Neuron (in vitro differentiated cells): ENCODE measurements at regions not wholly inside any gene's neighbourhood (a gene's known extent, or its start where the extent isn't known, plus 50 kb on each side); places are given as distances from the start of the nearest gene placed in this dataset.
"Not testable (repeated sequence)": the region's sequence is repeated elsewhere in the genome, so short reads cannot be mapped to it uniquely, and the experiment has no call there.

Source experiments
- H2AFZ ChIP-seq: one replicate; pipeline ENCODE4 v1.6.1; 2013; ENCODE audit warnings: low read depth, mild to moderate bottlenecking, inconsistent platforms, low read length, moderate library complexity
- H3K27me3 ChIP-seq: one replicate; pipeline ENCODE4 v1.6.1; 2013; ENCODE audit warnings: low read length; ENCODE audit not compliant: insufficient read depth
- H3K36me3 ChIP-seq: one replicate; pipeline ENCODE4 v1.6.1; 2013; ENCODE audit warnings: low read length; ENCODE audit not compliant: insufficient read depth
- H3K4me1 ChIP-seq: one replicate; pipeline ENCODE4 v1.6.1; 2013; ENCODE audit warnings: low read length; ENCODE audit not compliant: insufficient read depth
- H3K4me3 ChIP-seq: 2 replicates; pipeline ENCODE4 v1.5.1; 2013; ENCODE audit warnings: mild to moderate bottlenecking, low read length, moderate library complexity
- H3K9me3 ChIP-seq: one replicate; pipeline ENCODE4 v1.6.1; 2013; ENCODE audit warnings: low read length

- H2AFZ ChIP-seq: no peak overlapping the region
Observed at GRCh38 chr4:38461342-38461741, 202.7 kb upstream of the KLF3 start.

DNA sequence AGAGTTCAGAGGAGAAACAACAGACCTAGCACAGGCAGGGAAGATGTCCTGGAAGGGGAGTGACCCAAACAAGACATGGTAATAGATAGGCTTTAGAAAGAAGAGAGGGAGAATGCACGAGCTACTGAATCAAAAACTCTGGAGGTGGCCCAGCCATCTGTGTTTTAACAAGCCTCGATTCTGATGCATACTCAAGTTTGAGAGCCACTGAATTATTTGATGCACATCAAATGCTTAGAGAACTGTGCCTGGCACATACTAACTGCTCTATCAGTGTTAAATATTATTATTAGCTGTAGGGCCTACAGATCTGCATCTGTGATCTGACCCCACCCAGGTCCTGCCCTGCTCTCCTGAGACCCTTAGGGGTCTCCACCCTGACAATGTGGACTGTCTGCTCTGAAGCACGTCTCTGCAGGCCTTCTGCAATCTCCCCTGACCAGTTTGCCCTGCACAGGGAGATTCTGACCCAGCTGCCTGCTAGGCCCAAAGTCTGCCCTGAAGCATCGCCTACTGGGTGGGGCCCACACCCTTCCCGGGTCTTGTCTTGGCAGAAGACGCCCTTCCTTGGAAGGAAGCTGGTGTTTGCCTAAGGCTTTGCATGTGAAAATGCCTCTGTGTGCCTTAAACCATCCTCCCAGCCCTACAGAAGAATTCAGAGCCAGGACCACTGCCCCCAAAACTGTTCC lies 201.5 kb upstream of the KLF3 start:
- no peaks in the 10 kb centered on the region for H3K27me3 ChIP-seq
- no peaks in the 10 kb centered on the region for H3K36me3 ChIP-seq
- no peak overlapping the region for H3K4me3 ChIP-seq
- H3K9me3 ChIP-seq: no peaks in the 10 kb centered on the region
- H2AFZ ChIP-seq: no peak overlapping the region
- H3K4me1 ChIP-seq: no peaks in the 10 kb centered on the region

More at GRCh38 chr4:38461342-38461741, 202.7 kb upstream of the KLF3 start:
- Histone ChIP-seq H3K4me3 (no peak overlapping the region), H3K9me3 (no peaks in the 10 kb centered on the region), H3K4me1 (no peaks in the 10 kb centered on the region), H3K36me3 (no peaks in the 10 kb centered on the region), H3K27me3 (no peaks in the 10 kb centered on the region)

DNA sequence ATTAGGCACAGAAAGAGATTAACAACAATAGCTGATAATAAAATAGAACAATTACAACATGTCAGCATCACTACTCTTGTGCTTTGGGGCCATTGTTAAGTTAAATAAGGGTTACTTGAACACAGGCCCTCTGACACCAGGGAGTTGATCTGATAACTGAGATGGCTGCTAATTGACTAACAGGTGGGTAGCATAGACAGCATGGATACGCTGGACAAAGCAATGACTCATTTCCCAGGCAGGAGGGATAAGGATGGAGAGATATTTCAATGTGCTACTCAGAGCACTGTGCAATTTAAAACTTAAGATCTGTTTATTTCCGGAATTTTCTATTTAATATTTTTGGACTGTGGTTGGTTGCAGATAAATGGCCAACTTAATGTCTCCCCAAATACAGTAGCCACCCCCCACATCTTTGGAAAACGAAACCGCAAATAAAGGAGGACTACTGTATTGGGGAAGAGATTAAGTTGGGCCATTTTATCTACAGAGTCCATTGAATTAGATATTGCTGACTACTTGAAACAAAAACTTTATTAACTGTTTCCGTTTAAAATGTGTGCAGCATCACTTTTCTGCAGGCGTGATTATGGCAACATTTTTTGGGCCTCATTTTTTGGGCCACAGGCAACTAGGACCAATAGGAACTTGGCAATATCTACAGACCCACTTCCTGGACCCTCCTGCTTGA lies 200.6 kb upstream of the KLF3 start:
- H3K4me3 ChIP-seq: no peak overlapping the region
- no peaks in the 10 kb centered on the region for H3K4me1 ChIP-seq
- no peak overlapping the region for H2AFZ ChIP-seq
- no peaks in the 10 kb centered on the region for H3K27me3 ChIP-seq
- H3K9me3 ChIP-seq: no peaks in the 10 kb centered on the region
- H3K36me3 ChIP-seq: no peaks in the 10 kb centered on the region

- Histone ChIP-seq H3K36me3 (no peaks in the 10 kb centered on the region), H2AFZ (no peak overlapping the region), H3K9me3 (no peaks in the 10 kb centered on the region), H3K4me3 (no peak overlapping the region), H3K4me1 (no peaks in the 10 kb centered on the region), H3K27me3 (no peaks in the 10 kb centered on the region)
Observed at GRCh38 chr4:38464328-38464727, 199.7 kb upstream of the KLF3 start.

DNA sequence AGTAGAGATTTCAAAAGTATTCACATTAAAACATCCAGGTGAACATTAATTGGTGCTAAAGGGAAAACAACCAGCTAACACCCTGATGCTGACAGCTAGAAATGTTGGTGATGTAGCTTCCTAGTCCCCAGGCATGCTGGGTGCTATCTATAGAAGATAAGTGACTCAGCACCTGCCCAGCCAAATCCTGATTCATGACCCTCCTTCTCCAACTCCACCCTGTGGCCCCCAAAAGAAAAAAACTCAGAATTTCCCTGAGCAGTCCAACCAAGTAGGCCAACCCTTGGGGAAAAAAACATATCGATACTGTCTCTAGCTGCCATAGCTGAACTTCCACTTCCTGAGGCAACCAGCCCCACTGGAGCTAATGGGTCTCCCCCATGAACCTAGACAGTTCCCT lies 197.6 kb upstream of the KLF3 start:
- Histone ChIP-seq H3K36me3 (no peaks in the 10 kb centered on the region), H3K27me3 (no peaks in the 10 kb centered on the region), H2AFZ (no peak overlapping the region), H3K9me3 (no peaks in the 10 kb centered on the region), H3K4me3 (no peak overlapping the region), H3K4me1 (no peaks in the 10 kb centered on the region)

- Histone ChIP-seq H3K4me1 (no peaks in the 10 kb centered on the region), H3K4me3 (no peak overlapping the region), H3K9me3 (no peaks in the 10 kb centered on the region), H2AFZ (no peak overlapping the region), H3K36me3 (no peaks in the 10 kb centered on the region), H3K27me3 (no peaks in the 10 kb centered on the region)
Observed at GRCh38 chr4:38467296-38467695, 196.7 kb upstream of the KLF3 start.

GRCh38 chr4:38468339-38468866 lies 195.6 kb upstream of the KLF3 start:
- Histone ChIP-seq H3K36me3 (no peaks in the 10 kb centered on the region), H3K9me3 (no peaks in the 10 kb centered on the region), H3K4me3 (no peak overlapping the region), H3K4me1 (no peaks in the 10 kb centered on the region), H2AFZ (no peak overlapping the region), H3K27me3 (no peaks in the 10 kb centered on the region)

GRCh38 chr4:38469410-38469809 lies 194.6 kb upstream of the KLF3 start:
- Histone ChIP-seq H2AFZ (no peak overlapping the region), H3K9me3 (no peaks in the 10 kb centered on the region)

DNA sequence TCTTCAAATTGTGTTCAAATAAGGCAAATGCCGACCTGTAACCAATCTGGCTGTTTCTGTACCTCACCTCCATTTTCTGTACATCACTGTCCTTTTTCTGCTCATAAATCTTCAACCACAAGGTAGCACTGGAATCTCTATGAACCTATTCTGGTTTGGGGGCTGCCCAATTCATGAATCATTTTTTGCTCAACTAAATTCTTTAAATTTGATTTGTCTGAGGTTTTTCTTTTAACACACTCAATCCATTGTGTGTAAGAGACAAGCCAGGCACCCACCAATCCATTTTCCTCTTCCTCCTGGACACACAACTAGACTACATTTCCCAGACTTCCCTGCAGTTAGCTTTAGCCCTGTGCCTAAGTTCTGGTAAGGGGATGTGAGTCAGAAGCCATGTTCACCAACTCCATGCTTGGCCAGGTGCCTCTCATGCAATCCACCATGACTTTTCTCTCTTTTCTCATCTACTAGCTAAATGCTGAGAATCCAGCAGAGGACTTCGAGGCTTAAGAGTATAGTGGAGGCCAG lies 193.2 kb upstream of the KLF3 start:
- Histone ChIP-seq H2AFZ (no peak overlapping the region), H3K36me3 (no peaks in the 10 kb centered on the region), H3K4me3 (no peak overlapping the region), H3K27me3 (no peaks in the 10 kb centered on the region), H3K4me1 (no peaks in the 10 kb centered on the region), H3K9me3 (peaks cover 2% of the 10 kb centered on the region)

More at GRCh38 chr4:38469410-38469809, 194.6 kb upstream of the KLF3 start:
- Histone ChIP-seq H3K4me3 (no peak overlapping the region), H3K27me3 (no peaks in the 10 kb centered on the region), H3K4me1 (no peaks in the 10 kb centered on the region), H3K36me3 (no peaks in the 10 kb centered on the region)

DNA sequence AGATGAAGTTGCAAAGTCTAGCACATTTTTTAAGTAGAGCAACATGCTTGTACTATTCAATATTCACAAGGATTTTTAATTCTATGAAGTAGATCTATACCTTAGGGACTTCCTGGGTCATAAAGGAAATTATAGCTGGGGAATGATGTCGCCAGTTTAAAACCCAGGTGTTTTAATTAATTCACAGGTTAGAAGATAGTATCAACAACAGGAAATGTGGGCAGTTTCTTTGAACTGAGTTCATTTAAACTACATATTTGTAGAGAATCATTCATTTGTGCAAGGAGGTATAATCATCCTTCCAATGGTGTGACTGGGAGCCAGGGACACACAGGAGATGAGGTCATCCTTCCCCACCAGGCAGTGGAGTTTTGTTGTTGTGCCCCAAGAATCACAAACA lies 181.3 kb upstream of the KLF3 start:
- H3K27me3 ChIP-seq: no peaks in the 10 kb centered on the region
- H2AFZ ChIP-seq: no peak overlapping the region
- no peaks in the 10 kb centered on the region for H3K9me3 ChIP-seq
- no peaks in the 10 kb centered on the region for H3K4me1 ChIP-seq
- H3K36me3 ChIP-seq: no peaks in the 10 kb centered on the region
- H3K4me3 ChIP-seq: no peak overlapping the region

DNA sequence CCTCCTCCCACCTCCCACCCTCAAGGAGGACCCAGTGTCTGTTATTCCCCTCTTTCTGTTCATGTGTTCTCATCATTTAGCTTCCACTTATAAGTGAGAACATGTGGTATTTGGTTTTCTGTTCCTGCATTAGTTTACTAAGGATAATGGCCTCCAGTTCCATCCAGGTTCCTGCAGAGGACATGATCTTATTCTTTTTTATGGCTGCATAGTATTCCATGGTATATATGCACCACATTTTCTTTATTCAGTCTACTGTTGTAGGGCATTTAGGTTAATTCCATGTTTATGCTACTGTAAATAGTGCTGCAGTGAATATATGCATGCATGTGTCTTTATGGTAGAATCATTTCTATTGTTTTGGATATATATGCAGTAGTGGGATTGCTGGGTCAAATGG lies 180.4 kb upstream of the KLF3 start:
- not testable (repeated sequence) for H2AFZ ChIP-seq, H3K4me1 ChIP-seq, H3K4me3 ChIP-seq, H3K9me3 ChIP-seq, H3K27me3 ChIP-seq, H3K36me3 ChIP-seq

DNA sequence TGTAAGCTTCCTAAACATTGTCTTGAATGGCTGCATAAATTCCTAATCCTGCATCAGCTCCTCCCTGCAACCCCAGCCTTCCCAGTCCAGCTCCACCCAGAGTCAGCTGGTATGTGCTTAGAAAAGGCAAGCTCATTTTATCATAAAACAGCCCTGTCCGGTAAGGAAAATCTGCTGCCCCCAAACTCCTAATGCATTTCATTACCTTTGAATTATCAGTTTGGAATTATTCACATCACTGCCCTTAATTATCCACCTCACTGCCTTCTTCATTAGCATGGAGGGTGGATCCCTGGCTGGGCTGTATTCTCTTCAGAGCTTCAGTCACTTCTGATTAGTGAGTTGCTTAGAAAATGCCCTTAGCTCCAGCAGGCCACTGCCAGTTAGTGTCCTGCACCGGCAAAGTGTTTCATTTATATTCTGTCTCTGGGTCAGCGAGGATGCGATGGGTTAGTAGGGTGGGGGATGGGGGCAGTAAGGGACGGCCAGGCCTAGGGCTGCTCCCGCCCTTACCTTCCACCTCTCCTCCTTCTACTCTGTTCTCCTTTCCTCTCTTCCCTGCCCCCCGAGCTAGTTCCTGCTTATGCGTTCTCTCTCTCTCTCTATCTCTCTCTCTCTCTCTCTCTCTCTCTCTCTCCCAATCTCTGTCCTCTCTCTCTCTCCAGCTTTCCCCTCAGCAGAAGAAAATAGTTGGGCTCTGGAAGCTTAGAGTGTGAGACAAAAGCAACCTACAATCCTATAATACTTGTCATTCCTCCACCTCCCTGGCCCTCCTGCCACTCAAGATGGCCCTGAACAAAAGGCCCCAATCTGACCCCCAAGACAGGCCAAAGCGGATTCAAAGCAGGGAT lies 174.8 kb upstream of the KLF3 start:
- H3K27me3 ChIP-seq: no peaks in the 10 kb centered on the region
- no peaks in the 10 kb centered on the region for H3K36me3 ChIP-seq
- peak overlapping the region; percentile 27 for H3K4me3 ChIP-seq
- H3K4me1 ChIP-seq: peaks cover 31% of the 10 kb centered on the region
- peak overlapping the region; percentile 67 for H2AFZ ChIP-seq
- no peaks in the 10 kb centered on the region for H3K9me3 ChIP-seq
